Hematopoietic multipotent progenitor cell treated with erythropoietin and hydrocortisone succinate and interleukin-3 and kit ligand, for 15 days (in vitro differentiated cells): ENCODE measurements at regions not wholly inside any gene's neighbourhood (a gene's known extent, or its start where the extent isn't known, plus 50 kb on each side); places are given as distances from the start of the nearest gene placed in this dataset.
"Not testable (repeated sequence)": the region's sequence is repeated elsewhere in the genome, so short reads cannot be mapped to it uniquely, and the experiment has no call there.

Experiments
- DNase-seq: peaks from one replicate; pipeline ENCODE4 v3.0.0-alpha.2; 2015; ENCODE audit warnings: low spot score

- no peak for DNase-seq
These were observed 248.3 kb upstream of the KAZN start for GRCh38 chr1:14350197-14350596.

- DNase-seq, result no peak
These were observed 245.6 kb upstream of the KAZN start for GRCh38 chr1:14352897-14353296.

GRCh38 chr1:14361005-14361404 lies 237.5 kb upstream of the KAZN start:
- DNase-seq, result not testable (repeated sequence)

GRCh38 chr1:14362331-14362730 lies 236.2 kb upstream of the KAZN start:
- DNase-seq, result no peak

GRCh38 chr1:14363036-14363590 lies 235.4 kb upstream of the KAZN start:
- DNase-seq, result no peak

GRCh38 chr1:14363707-14364413 lies 234.6 kb upstream of the KAZN start:
- DNase-seq, result no peak

GRCh38 chr1:14365301-14365988 lies 233.0 kb upstream of the KAZN start:
- DNase-seq, result no peak

- no peak for DNase-seq
These were observed 232.1 kb upstream of the KAZN start for GRCh38 chr1:14366091-14367018.

GRCh38 chr1:14367451-14367850 lies 231.0 kb upstream of the KAZN start:
- DNase-seq, result no peak

GRCh38 chr1:14369526-14370213 lies 228.8 kb upstream of the KAZN start:
- no peak for DNase-seq

- no peak for DNase-seq
These were observed 226.6 kb upstream of the KAZN start for GRCh38 chr1:14371771-14372497.

GRCh38 chr1:14372526-14372925 lies 226.0 kb upstream of the KAZN start:
- DNase-seq, result no peak

- no peak for DNase-seq
These were observed 225.3 kb upstream of the KAZN start for GRCh38 chr1:14373081-14373758.

GRCh38 chr1:14375226-14375625 lies 223.3 kb upstream of the KAZN start:
- DNase-seq, result no peak

- no peak for DNase-seq
These were observed 221.1 kb upstream of the KAZN start for GRCh38 chr1:14377386-14377785.

GRCh38 chr1:14380408-14380807 lies 218.1 kb upstream of the KAZN start:
- DNase-seq, result no peak

- DNase-seq, result no peak
These were observed 207.7 kb upstream of the KAZN start for GRCh38 chr1:14390816-14391215.

- no peak for DNase-seq
These were observed 206.2 kb upstream of the KAZN start for GRCh38 chr1:14392161-14392858.

GRCh38 chr1:14392859-14393365 lies 205.6 kb upstream of the KAZN start:
- DNase-seq, result no peak

GRCh38 chr1:14396100-14396499 lies 202.4 kb upstream of the KAZN start:
- no peak for DNase-seq
